CD14-positive monocyte (primary cell): ENCODE measurements at regions not wholly inside any gene's neighbourhood (a gene's known extent, or its start where the extent isn't known, plus 50 kb on each side); places are given as distances from the start of the nearest gene placed in this dataset.

Experiments used
- DNase-seq, 3 donors: peaks; one replicate each; pipeline ENCODE4 v3.0.0-alpha.2; 2011 to 2022
- H2AFZ ChIP-seq: 2 replicates; pipeline ENCODE4 v1.6.0; 2012; ENCODE audit warnings: mild to moderate bottlenecking, low read depth, low read length, inconsistent platforms; ENCODE audit not compliant: insufficient read depth, poor library complexity, severe bottlenecking
- H3K27ac ChIP-seq, 2 donors: 1 replicate in 1 of 2; 2 replicates in 1 of 2; pipeline ENCODE4 v1.5.1; 2012 to 2013; ENCODE audit warnings: low read length in 2 of 2, control low read depth in 1 of 2, inconsistent platforms in 1 of 2, low read depth in 1 of 2, mild to moderate bottlenecking in 1 of 2
- H3K27me3 ChIP-seq, 2 donors: one replicate each; pipeline versions ENCODE4 v1.6.0 to v1.6.1; 2011 to 2013; ENCODE audit warnings: low read length in 2 of 2; ENCODE audit not compliant: control insufficient read depth in 2 of 2, insufficient read depth in 2 of 2
- H3K36me3 ChIP-seq, 2 donors: replicated peaks in 1 of 2; 1 replicate in 1 of 2; 2 replicates in 1 of 2; pipeline versions ENCODE4 v1.5.1 to v1.6.1; 2012 to 2013; ENCODE audit warnings: low read length in 2 of 2, control low read depth in 1 of 2, inconsistent platforms in 1 of 2, mild to moderate bottlenecking in 1 of 2; ENCODE audit not compliant: insufficient read depth in 2 of 2, control insufficient read depth in 1 of 2
- H3K4me1 ChIP-seq, 2 donors: 1 replicate in 1 of 2; 2 replicates in 1 of 2; pipeline versions ENCODE4 v1.5.1 to v1.6.1; 2012 to 2013; ENCODE audit warnings: low read length in 2 of 2, control low read depth in 1 of 2, inconsistent platforms in 1 of 2, mild to moderate bottlenecking in 1 of 2, moderate library complexity in 1 of 2; ENCODE audit not compliant: insufficient read depth in 2 of 2, control insufficient read depth in 1 of 2
- H3K4me2 ChIP-seq: replicated peaks from 2 replicates; pipeline ENCODE3; 2012; ENCODE audit warnings: low read length, moderate library complexity, mild to moderate bottlenecking; ENCODE audit not compliant: poor library complexity, severe bottlenecking; ENCODE audit errors: extremely low read depth
- H3K4me3 ChIP-seq, 3 experiments: fragments of 200-600 bp in 1 of 3; sonication (generic) in 1 of 3; replicated peaks in 1 of 3; 1 replicate in 2 of 3; 2 replicates in 1 of 3; pipeline ENCODE4 v1.5.1; 2011 to 2013; ENCODE audit warnings: low read length in 3 of 3, mild to moderate bottlenecking in 3 of 3, control low read depth in 2 of 3, low read depth in 2 of 3, inconsistent platforms in 1 of 3, moderate library complexity in 1 of 3
- H3K79me2 ChIP-seq: 2 replicates; pipeline ENCODE4 v1.6.0; 2012; ENCODE audit warnings: mild to moderate bottlenecking, control low read depth, inconsistent platforms, low read length, moderate library complexity; ENCODE audit not compliant: insufficient read depth
- H3K9ac ChIP-seq: 2 replicates; pipeline ENCODE4 v1.6.0; 2017; ENCODE audit warnings: low read length, mild to moderate bottlenecking; ENCODE audit not compliant: insufficient read depth, poor library complexity, severe bottlenecking
- H3K9me3 ChIP-seq, 2 donors: replicated peaks in 1 of 2; 1 replicate in 1 of 2; 2 replicates in 1 of 2; pipeline versions ENCODE4 v1.5.1 to v1.6.1; 2012 to 2013; ENCODE audit warnings: low read length in 2 of 2, control low read depth in 1 of 2; ENCODE audit not compliant: control insufficient read depth in 1 of 2, insufficient read depth in 1 of 2
- H4K20me1 ChIP-seq: 2 replicates; pipeline ENCODE4 v1.6.0; 2012; ENCODE audit warnings: mild to moderate bottlenecking, low read length, control low read depth, moderate library complexity; ENCODE audit not compliant: insufficient read depth
- H3K27ac Mint-ChIP-seq, 7 donors: one replicate each; pipeline ENCODE4 v1.8.0; 2020; ENCODE audit warnings: mild to moderate bottlenecking in 7 of 7, mixed read lengths in 7 of 7, moderate library complexity in 6 of 7, inconsistent platforms in 2 of 7
- H3K27me3 Mint-ChIP-seq, 3 donors: one replicate each; pipeline ENCODE4 v1.8.0; 2021 to 2022; ENCODE audit warnings: low read depth in 3 of 3, mild to moderate bottlenecking in 3 of 3, mixed read lengths in 3 of 3, moderate library complexity in 3 of 3, inconsistent platforms in 1 of 3
- H3K36me3 Mint-ChIP-seq, 2 donors: one replicate each; pipeline ENCODE4 v1.8.0; 2020; ENCODE audit warnings: mixed read lengths in 2 of 2, inconsistent platforms in 1 of 2, mild to moderate bottlenecking in 1 of 2
- H3K4me1 Mint-ChIP-seq: one replicate; pipeline ENCODE4 v1.8.0; 2020; ENCODE audit warnings: mild to moderate bottlenecking, mixed read lengths
- H3K4me3 Mint-ChIP-seq, 2 donors: one replicate each; pipeline ENCODE4 v1.8.0; 2020; ENCODE audit warnings: mild to moderate bottlenecking in 2 of 2, mixed read lengths in 2 of 2, moderate library complexity in 1 of 2
- H3K9me3 Mint-ChIP-seq, 7 donors: one replicate each; pipeline ENCODE4 v1.8.0; 2020 to 2022; ENCODE audit warnings: mixed read lengths in 7 of 7, mild to moderate bottlenecking in 6 of 7, moderate library complexity in 6 of 7, inconsistent platforms in 2 of 7
- CTCF ChIP-seq: fragments of 200-600 bp; IDR thresholded peaks from one replicate; pipeline ENCODE4 v1.8.0; 2022; ENCODE audit warnings: antibody characterized with exemption, mild to moderate bottlenecking
- WGBS: methylation state at CpG from one replicate; pipeline ENCODE4 v1.1.5; 2013; ENCODE audit warnings: missing lambda C conversion rate; ENCODE audit not compliant: insufficient coverage; 5-methylcytosine and 5-hydroxymethylcytosine counted together
- intact Hi-C, 2 donors: fragments of 100-400 bp; cut with micrococcal nuclease; formaldehyde crosslinking; loops; one replicate each; pipeline versions ENCODE4 v1.15.0 to v1.15.1; 2023

- no peak overlapping the region for H3K4me3 ChIP-seq
- no peaks in the 10 kb centered on the region for H3K9me3 Mint-ChIP-seq
- H3K4me1 Mint-ChIP-seq = peaks cover 1% of the 10 kb centered on the region
- no peaks in the 10 kb centered on the region for H3K36me3 ChIP-seq
- H3K4me2 ChIP-seq = no peak overlapping the region
- intact Hi-C loops = no loop called here
- no peaks in the 10 kb centered on the region for H4K20me1 ChIP-seq
- no peak overlapping the region for H3K27ac ChIP-seq
- H3K4me1 ChIP-seq = no peaks in the 10 kb centered on the region
- H3K9me3 ChIP-seq = no peaks in the 10 kb centered on the region
- no peak overlapping the region for H2AFZ ChIP-seq
- DNase-seq = no peak
- no peaks in the 10 kb centered on the region for H3K79me2 ChIP-seq
- H3K4me3 Mint-ChIP-seq = no peak overlapping the region
- H3K27me3 Mint-ChIP-seq = peaks cover 3 to 8% (median 4%) of the 10 kb centered on the region in 3 donors
- H3K27me3 ChIP-seq = no peaks in the 10 kb centered on the region
- no peak overlapping the region for H3K9ac ChIP-seq
- H3K27ac Mint-ChIP-seq = no peak overlapping the region
- no peak for TF ChIP-seq CTCF
- no peaks in the 10 kb centered on the region for H3K36me3 Mint-ChIP-seq
- WGBS = 92% methylated on average over 2 of the region's 3 CpGs
Measured at GRCh38 chr16:17574256-17574655, 103.5 kb upstream of the XYLT1 start.

GRCh38 chr16:17572145-17572544 lies 101.4 kb upstream of the XYLT1 start:
- H3K27me3 Mint-ChIP-seq = peaks cover 4 to 7% (median 4%) of the 10 kb centered on the region in 3 donors
- DNase-seq = no peak
- Histone ChIP-seq H3K4me3 (no peak overlapping the region), H3K4me2 (no peak overlapping the region), H3K9ac (no peak overlapping the region), H4K20me1 (no peaks in the 10 kb centered on the region), H3K36me3 (no peaks in the 10 kb centered on the region), H3K9me3 (no peaks in the 10 kb centered on the region), H3K27me3 (no peaks in the 10 kb centered on the region), H2AFZ (no peak overlapping the region), H3K27ac (no peak overlapping the region), H3K4me1 (no peaks in the 10 kb centered on the region), H3K79me2 (no peaks in the 10 kb centered on the region)
- WGBS = no CpG with 5 or more reads among the region's 1 CpG
- H3K4me3 Mint-ChIP-seq = no peak overlapping the region
- no peaks in the 10 kb centered on the region for H3K36me3 Mint-ChIP-seq
- no peak overlapping the region for H3K27ac Mint-ChIP-seq
- TF ChIP-seq CTCF = no peak
- intact Hi-C loops = no loop called here
- H3K9me3 Mint-ChIP-seq = no peaks in the 10 kb centered on the region
- H3K4me1 Mint-ChIP-seq = no peaks in the 10 kb centered on the region
